AG10803 (cell line): ENCODE measurements at regions not wholly inside any gene's neighbourhood (a gene's known extent, or its start where the extent isn't known, plus 50 kb on each side); places are given as distances from the start of the nearest gene placed in this dataset.

Source experiments
- DNase-seq: peaks from one replicate; pipeline ENCODE4 v3.0.0; 2010; ENCODE audit warnings: low read depth
- H3K4me3 ChIP-seq: 2 replicates; pipeline ENCODE4 v1.5.1; 2011; ENCODE audit warnings: mild to moderate bottlenecking, low read length, control low read depth
- CTCF ChIP-seq: conservative IDR thresholded peaks from 2 replicates; pipeline ENCODE4 v1.5.1; 2011; ENCODE audit warnings: mild to moderate bottlenecking, low read length, control low read depth, inconsistent platforms

- no peak overlapping the region for H3K4me3 ChIP-seq
- no peak for DNase-seq
- no peak for TF ChIP-seq CTCF
Observed at GRCh38 chr2:78120275-78120674, 598.1 kb upstream of the LRRTM4 start.

- TF ChIP-seq CTCF, result no peak
- no peak for DNase-seq
- no peak overlapping the region for H3K4me3 ChIP-seq
Observed at GRCh38 chr2:78125042-78125441, 602.9 kb upstream of the LRRTM4 start.

GRCh38 chr2:78127424-78127823 is 605.2 kb upstream of the LRRTM4 start:
- TF ChIP-seq CTCF, result no peak
- no peak overlapping the region for H3K4me3 ChIP-seq
- no peak for DNase-seq

- no peak for TF ChIP-seq CTCF
- no peak for DNase-seq
- no peak overlapping the region for H3K4me3 ChIP-seq
Observed at GRCh38 chr2:78132391-78133370, 610.5 kb upstream of the LRRTM4 start.

- no peak for TF ChIP-seq CTCF
- no peak for DNase-seq
- H3K4me3 ChIP-seq, result no peak overlapping the region
Observed at GRCh38 chr2:78145395-78145996, 623.3 kb upstream of the LRRTM4 start.

- no peak for DNase-seq
- no peak for TF ChIP-seq CTCF
- no peak overlapping the region for H3K4me3 ChIP-seq
Observed at GRCh38 chr2:78145997-78146722, 624.0 kb upstream of the LRRTM4 start.
